ENCODE measurements at regions not wholly inside any gene's neighbourhood (a gene's known extent, or its start where the extent isn't known, plus 50 kb on each side); places are given as distances from the start of the nearest gene placed in this dataset.

DNA sequence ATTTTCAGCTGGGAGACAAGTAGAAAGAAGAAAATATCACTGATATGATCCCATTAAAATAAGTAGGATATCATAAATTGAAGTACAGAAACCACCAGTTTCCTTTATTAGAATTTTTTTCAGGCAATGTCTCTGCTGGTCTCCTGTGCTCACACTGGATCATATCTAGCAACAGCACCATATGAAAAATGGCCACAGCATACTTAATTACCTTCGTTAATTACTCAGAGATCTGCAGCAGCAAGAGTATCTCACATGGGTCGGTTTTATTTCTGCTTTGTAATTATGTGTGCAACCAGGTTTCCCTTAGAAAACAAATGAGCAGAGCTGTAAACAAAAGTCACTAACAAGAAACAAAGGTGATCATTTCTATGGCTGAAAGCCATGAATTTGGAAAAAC lies 287.9 kb downstream of the LRRIQ3 start:
- Mint-ChIP-seq H3K4me3 (no peak overlapping the region), H3K9me3 (peaks cover 0 to 9% (median 5%) of the 10 kb centered on the region in 7 donors), H3K36me3 (no peaks in the 10 kb centered on the region), H3K27ac (no peak overlapping the region), H3K4me1 (no peaks in the 10 kb centered on the region), H3K27me3 (ENCODE audit: low read depth in 3 of 3) (peaks cover 0 to 2% (median 0%) of the 10 kb centered on the region in 3 donors)
- H2AFZ ChIP-seq (ENCODE audit: insufficient read depth, low read depth, low read length, poor library complexity, severe bottlenecking) = no peak overlapping the region
- H3K4me2 ChIP-seq (replicated peaks; ENCODE audit: extremely low read depth, low read length, poor library complexity, severe bottlenecking) = no peak overlapping the region
- peaks cover 7 to 19% of the 10 kb centered on the region in 2 donors for H3K9me3 ChIP-seq (replicated peaks in 1 of 2; ENCODE audit: control insufficient read depth in 1 of 2, insufficient read depth in 1 of 2, low read length in 2 of 2)
- no peaks in the 10 kb centered on the region for H3K79me2 ChIP-seq (ENCODE audit: insufficient read depth, low read length)
- H3K27me3 ChIP-seq (ENCODE audit: control insufficient read depth in 2 of 2, insufficient read depth in 2 of 2, low read length in 2 of 2) = no peaks in the 10 kb centered on the region
- no CpG with 5 or more reads among the region's 2 CpGs for WGBS (ENCODE audit: insufficient coverage)
- no peak overlapping the region for H3K4me3 ChIP-seq (replicated peaks in 1 of 3; ENCODE audit: low read depth in 2 of 3, low read length in 3 of 3)
- H3K27ac ChIP-seq (ENCODE audit: low read depth in 1 of 2, low read length in 2 of 2) = no peak overlapping the region
- intact Hi-C loops (cut with micrococcal nuclease) = no loop called here
- H3K9ac ChIP-seq (ENCODE audit: insufficient read depth, low read length, poor library complexity, severe bottlenecking) = no peak overlapping the region
- H4K20me1 ChIP-seq (ENCODE audit: insufficient read depth, low read length) = no peaks in the 10 kb centered on the region
- no peak for DNase-seq
- no peaks in the 10 kb centered on the region for H3K36me3 ChIP-seq (replicated peaks in 1 of 2; ENCODE audit: control insufficient read depth in 1 of 2, insufficient read depth in 2 of 2, low read length in 2 of 2)
- H3K4me1 ChIP-seq (ENCODE audit: control insufficient read depth in 1 of 2, insufficient read depth in 2 of 2, low read length in 2 of 2) = no peaks in the 10 kb centered on the region
- TF ChIP-seq, protein P1, sequence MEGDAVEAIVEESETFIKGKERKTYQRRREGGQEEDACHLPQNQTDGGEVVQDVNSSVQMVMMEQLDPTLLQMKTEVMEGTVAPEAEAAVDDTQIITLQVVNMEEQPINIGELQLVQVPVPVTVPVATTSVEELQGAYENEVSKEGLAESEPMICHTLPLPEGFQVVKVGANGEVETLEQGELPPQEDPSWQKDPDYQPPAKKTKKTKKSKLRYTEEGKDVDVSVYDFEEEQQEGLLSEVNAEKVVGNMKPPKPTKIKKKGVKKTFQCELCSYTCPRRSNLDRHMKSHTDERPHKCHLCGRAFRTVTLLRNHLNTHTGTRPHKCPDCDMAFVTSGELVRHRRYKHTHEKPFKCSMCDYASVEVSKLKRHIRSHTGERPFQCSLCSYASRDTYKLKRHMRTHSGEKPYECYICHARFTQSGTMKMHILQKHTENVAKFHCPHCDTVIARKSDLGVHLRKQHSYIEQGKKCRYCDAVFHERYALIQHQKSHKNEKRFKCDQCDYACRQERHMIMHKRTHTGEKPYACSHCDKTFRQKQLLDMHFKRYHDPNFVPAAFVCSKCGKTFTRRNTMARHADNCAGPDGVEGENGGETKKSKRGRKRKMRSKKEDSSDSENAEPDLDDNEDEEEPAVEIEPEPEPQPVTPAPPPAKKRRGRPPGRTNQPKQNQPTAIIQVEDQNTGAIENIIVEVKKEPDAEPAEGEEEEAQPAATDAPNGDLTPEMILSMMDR (IDR thresholded peaks at IDR 0.05) = no peak

DNA sequence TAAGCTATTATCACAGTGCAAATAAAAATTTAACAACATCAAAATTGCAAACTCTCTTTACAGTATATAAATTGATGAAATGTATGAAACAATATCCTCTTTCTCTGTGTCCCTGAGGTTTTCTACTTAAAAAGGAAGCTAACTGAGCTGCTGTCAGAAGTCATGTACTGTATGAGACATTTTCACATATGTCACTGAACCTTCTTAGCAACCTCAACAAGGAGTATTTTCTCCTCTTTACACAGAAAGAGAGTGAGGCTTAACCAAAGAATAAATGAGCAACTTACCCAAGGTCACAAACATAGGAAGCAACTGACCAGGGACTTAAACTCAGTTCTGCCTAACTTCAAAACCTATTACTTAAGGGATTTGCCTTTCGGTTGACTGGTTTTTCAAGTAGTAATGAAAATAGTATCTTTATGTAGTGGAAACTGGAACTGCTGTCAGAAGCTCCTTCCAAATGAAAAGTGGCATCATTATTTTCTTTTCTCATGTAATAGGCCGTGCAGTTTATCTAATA lies 288.9 kb downstream of the LRRIQ3 start:
- intact Hi-C loops (cut with micrococcal nuclease) = no loop called here
- Mint-ChIP-seq H3K27me3 (ENCODE audit: low read depth in 3 of 3) (peaks cover 0 to under 1% (median 0%) of the 10 kb centered on the region in 3 donors), H3K9me3 (peaks cover 0 to 9% (median 4%) of the 10 kb centered on the region in 7 donors), H3K36me3 (no peaks in the 10 kb centered on the region), H3K27ac (no peak overlapping the region), H3K4me1 (no peaks in the 10 kb centered on the region), H3K4me3 (no peak overlapping the region)
- Histone ChIP-seq H2AFZ (ENCODE audit: insufficient read depth, low read depth, low read length, poor library complexity, severe bottlenecking) (no peak overlapping the region), H3K79me2 (ENCODE audit: insufficient read depth, low read length) (no peaks in the 10 kb centered on the region), H3K27ac (ENCODE audit: low read depth in 1 of 2, low read length in 2 of 2) (no peak overlapping the region), H3K9ac (ENCODE audit: insufficient read depth, low read length, poor library complexity, severe bottlenecking) (no peak overlapping the region), H3K4me1 (ENCODE audit: control insufficient read depth in 1 of 2, insufficient read depth in 2 of 2, low read length in 2 of 2) (no peaks in the 10 kb centered on the region), H3K36me3 (replicated peaks in 1 of 2; ENCODE audit: control insufficient read depth in 1 of 2, insufficient read depth in 2 of 2, low read length in 2 of 2) (no peaks in the 10 kb centered on the region), H4K20me1 (ENCODE audit: insufficient read depth, low read length) (no peaks in the 10 kb centered on the region), H3K4me3 (replicated peaks in 1 of 3; ENCODE audit: low read depth in 2 of 3, low read length in 3 of 3) (no peak overlapping the region), H3K27me3 (ENCODE audit: control insufficient read depth in 2 of 2, insufficient read depth in 2 of 2, low read length in 2 of 2) (no peaks in the 10 kb centered on the region), H3K4me2 (replicated peaks; ENCODE audit: extremely low read depth, low read length, poor library complexity, severe bottlenecking) (no peak overlapping the region), H3K9me3 (replicated peaks in 1 of 2; ENCODE audit: control insufficient read depth in 1 of 2, insufficient read depth in 1 of 2, low read length in 2 of 2) (peaks cover 7 to 19% of the 10 kb centered on the region in 2 donors)
- WGBS (ENCODE audit: insufficient coverage) = no CpG with 5 or more reads among the region's 2 CpGs
- DNase-seq = no peak
- TF ChIP-seq, protein P1 (IDR thresholded peaks at IDR 0.05) = no peak
